Fibroblast of skin of abdomen (primary cell): ENCODE measurements at regions not wholly inside any gene's neighbourhood (a gene's known extent, or its start where the extent isn't known, plus 50 kb on each side); places are given as distances from the start of the nearest gene placed in this dataset.
A peak's percentile ranks its signal among the peaks of the same experiment; 100 is the strongest.

Experiments used
- DNase-seq: peaks from one replicate; pipeline ENCODE4 v3.0.0-alpha.2; 2013

- no peak for DNase-seq
Observed at GRCh38 chr2:51706220-51706619, 674.3 kb upstream of the NRXN1 start.

- no peak for DNase-seq
Observed at GRCh38 chr2:51705417-51705816, 673.5 kb upstream of the NRXN1 start.

GRCh38 chr2:51698021-51698420 lies 666.1 kb upstream of the NRXN1 start:
- no peak for DNase-seq

GRCh38 chr2:51697095-51697494 lies 665.2 kb upstream of the NRXN1 start:
- no peak for DNase-seq

- DNase-seq, result peak; percentile 30
Observed at GRCh38 chr2:51695531-51695930, 663.6 kb upstream of the NRXN1 start.

GRCh38 chr2:51693640-51694039 lies 661.7 kb upstream of the NRXN1 start:
- peak; percentile 9 for DNase-seq

GRCh38 chr2:51681854-51682253 lies 649.9 kb upstream of the NRXN1 start:
- no peak for DNase-seq

GRCh38 chr2:51673628-51674027 lies 641.7 kb upstream of the NRXN1 start:
- no peak for DNase-seq

GRCh38 chr2:51667679-51668078 lies 635.7 kb upstream of the NRXN1 start:
- no peak for DNase-seq

- no peak for DNase-seq
Observed at GRCh38 chr2:51662187-51662586, 630.3 kb upstream of the NRXN1 start.

- DNase-seq, result no peak
Observed at GRCh38 chr2:51657849-51658248, 625.9 kb upstream of the NRXN1 start.

GRCh38 chr2:51650769-51651168 lies 618.8 kb upstream of the NRXN1 start:
- DNase-seq, result no peak

- no peak for DNase-seq
Observed at GRCh38 chr2:51649366-51649765, 617.4 kb upstream of the NRXN1 start.

- DNase-seq, result no peak
Observed at GRCh38 chr2:51638811-51639210, 606.9 kb upstream of the NRXN1 start.

- DNase-seq, result no peak
Observed at GRCh38 chr2:51633073-51633472, 601.1 kb upstream of the NRXN1 start.

GRCh38 chr2:51629406-51629805 lies 597.5 kb upstream of the NRXN1 start:
- DNase-seq, result no peak

- no peak for DNase-seq
Observed at GRCh38 chr2:51628917-51629316, 597.0 kb upstream of the NRXN1 start.

GRCh38 chr2:51624995-51625394 lies 593.1 kb upstream of the NRXN1 start:
- peak; percentile 32 for DNase-seq

- peak; percentile 45 for DNase-seq
Observed at GRCh38 chr2:51620796-51621195, 588.9 kb upstream of the NRXN1 start.

- DNase-seq, result peak; percentile 46
Observed at GRCh38 chr2:51619961-51620360, 588.0 kb upstream of the NRXN1 start.

- DNase-seq, result no peak
Observed at GRCh38 chr2:51612387-51612786, 580.5 kb upstream of the NRXN1 start.

- DNase-seq, result no peak
Observed at GRCh38 chr2:51601706-51602105, 569.8 kb upstream of the NRXN1 start.

- no peak for DNase-seq
Observed at GRCh38 chr2:51597086-51597485, 565.2 kb upstream of the NRXN1 start.

GRCh38 chr2:51595836-51596235 lies 563.9 kb upstream of the NRXN1 start:
- no peak for DNase-seq

GRCh38 chr2:51581636-51582267 lies 549.8 kb upstream of the NRXN1 start:
- no peak for DNase-seq
